ENCODE measurements at regions not wholly inside any gene's neighbourhood (a gene's known extent, or its start where the extent isn't known, plus 50 kb on each side); places are given as distances from the start of the nearest gene placed in this dataset.

DNA sequence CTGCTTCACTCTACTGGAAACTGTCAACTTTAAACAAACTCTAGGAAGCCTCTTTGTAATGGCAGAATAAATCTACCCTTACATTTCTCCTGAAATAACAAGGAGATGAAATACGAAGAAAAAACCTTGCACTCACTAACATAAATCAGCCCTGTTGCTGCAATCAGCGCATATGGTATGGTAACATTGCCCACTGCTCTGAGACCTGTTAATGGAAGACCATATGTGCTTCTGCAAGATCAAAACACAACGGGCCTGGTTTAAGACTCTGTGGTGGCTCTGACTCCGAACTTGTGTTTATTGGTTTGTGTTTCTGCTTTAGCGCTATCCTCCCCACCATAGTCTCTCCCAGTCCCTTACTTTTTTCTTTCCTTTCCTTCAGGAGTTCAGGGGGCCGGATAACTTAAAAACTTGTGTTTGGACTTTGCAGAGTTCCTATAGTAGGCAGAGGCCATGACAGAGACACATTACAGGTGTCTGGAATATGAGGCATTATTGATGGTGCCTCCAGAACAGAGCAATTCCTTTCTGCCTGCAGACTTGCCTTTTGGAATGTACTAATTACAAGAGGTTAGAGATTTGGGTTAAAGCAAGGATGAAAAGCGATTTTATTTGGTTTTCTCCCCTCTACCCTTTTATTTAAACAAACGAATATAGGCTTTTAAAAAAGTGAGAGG lies 110.8 kb downstream of the PSAT1 start:
- TF ChIP-seq CTCF (IDR thresholded peaks at IDR 0.05) (no peak), POLR2A (IDR thresholded peaks at IDR 0.05) (no peak)

All from uterus (tissue), 2 donors.